ENCODE measurements at regions not wholly inside any gene's neighbourhood (a gene's known extent, or its start where the extent isn't known, plus 50 kb on each side); places are given as distances from the start of the nearest gene placed in this dataset.
"Not testable (repeated sequence)": the region's sequence is repeated elsewhere in the genome, so short reads cannot be mapped to it uniquely, and the experiment has no call there.

DNA sequence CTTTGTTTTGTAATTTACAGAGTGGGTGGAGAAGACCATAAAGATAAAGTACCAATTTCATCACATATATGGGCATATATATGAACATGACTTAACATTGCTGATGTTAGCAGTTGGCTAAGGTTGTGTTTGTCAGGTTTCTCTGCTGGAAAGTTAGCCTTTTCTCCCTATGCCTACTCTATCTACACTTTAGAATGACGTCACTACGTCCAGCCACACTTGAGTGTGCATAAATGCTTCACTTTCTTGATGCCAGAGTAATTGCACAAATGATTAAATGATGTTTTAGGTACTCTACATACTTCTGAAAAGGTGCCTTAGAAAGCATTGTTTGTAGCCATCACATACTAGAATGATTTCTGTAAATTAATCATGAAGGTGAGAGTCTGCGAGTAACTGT, 759.2 kb upstream of the MGAT4C start:
- ATAC-seq: no peak
- intact Hi-C loops (cut with DNase I, micrococcal nuclease): no loop called here
- no peak for DNase-seq

DNA sequence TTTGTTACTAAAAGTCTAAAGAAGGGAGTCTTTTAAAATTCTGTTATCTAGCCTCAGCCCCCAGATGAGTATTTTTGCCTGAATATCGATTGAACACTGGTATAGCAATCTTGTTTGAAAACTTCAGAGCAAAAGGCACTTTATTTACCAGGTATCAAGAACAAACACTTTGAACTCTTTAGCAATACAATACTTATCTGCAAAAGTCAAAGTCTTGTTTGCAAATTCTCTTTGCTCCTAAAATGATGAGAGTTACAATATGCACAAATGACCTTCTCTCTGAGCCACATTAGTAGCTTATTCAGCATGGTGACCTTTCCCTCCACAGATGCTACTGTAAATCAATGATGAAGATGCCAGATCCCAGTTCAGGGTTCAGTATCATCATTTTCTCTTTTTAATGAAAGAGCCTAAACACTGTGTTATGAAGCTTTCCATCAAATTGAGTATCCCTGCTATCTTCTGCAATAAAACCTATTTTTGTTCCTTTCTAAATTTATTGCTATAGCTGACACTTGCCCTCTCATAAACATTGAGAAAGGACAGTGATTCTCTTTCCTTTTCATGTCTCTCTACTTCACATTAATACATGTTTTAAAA, 752.7 kb upstream of the MGAT4C start:
- ATAC-seq: no peak

DNA sequence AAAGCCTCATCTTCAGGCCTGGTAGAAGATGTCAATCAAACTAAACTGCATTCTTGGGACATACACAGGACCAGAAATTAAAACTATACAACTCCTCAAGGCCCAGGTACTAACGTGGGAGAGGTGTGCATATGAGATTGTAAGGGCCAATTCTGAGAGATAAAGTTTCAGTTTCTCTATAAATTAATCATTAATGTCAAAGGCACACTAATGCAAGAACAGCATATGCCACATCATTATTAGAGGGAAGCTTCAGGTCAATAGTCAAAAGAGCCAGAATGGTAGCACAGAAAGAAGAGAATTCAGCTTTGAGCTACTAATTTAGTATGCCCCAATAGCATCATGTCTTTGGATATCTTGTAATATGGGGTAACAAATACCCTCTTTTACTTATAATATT, 744.9 kb upstream of the MGAT4C start:
- intact Hi-C loops (cut with DNase I, micrococcal nuclease): no loop called here
- DNase-seq (no peak), ATAC-seq (no peak)

More for the DNA sequence above, 752.7 kb upstream of the MGAT4C start:
- DNase-seq: no peak
- intact Hi-C loops (cut with DNase I, micrococcal nuclease): no loop called here

DNA sequence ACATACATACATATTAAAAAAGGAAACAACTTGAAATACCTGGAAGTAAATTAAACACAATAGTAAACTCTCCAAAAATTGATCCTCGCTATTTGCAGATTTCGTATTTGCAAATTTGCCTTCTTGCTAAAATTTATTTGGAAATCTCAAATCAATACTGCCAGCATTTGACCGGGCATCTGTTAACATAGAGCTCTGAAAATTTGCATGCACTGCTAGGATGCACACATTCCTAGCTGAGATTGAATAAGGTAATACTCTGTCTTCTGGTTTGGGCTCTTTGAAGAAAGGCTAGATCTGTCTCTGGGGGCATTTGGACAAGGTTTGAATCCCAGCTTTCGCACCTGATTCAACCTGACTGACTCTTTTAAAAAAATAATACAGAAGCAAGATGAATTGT, 729.1 kb upstream of the MGAT4C start:
- intact Hi-C loops (cut with DNase I, micrococcal nuclease): no loop called here
- ATAC-seq (no peak), DNase-seq (no peak)

DNA sequence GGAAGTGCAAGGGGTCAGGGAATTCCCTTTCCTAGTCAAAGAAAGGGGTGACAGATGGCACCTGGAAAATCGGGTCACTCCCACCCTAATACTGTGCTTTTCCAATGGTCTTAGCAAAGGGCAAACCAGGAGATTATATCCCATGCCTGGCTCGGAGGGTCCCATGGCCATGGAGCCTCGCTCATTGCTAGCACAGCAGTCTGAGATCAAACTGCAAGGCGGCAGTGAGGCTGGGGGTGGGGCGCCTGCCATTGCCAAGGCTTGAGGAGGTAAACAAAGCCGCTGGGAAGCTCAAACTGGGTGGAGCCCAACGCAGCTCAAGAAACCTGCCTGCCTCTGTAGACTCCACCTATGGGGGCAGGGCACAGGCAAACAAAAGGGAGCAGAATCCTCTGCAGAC, 714.4 kb upstream of the MGAT4C start:
- intact Hi-C loops (cut with DNase I, micrococcal nuclease); DNase-seq; ATAC-seq: not testable (repeated sequence)

DNA sequence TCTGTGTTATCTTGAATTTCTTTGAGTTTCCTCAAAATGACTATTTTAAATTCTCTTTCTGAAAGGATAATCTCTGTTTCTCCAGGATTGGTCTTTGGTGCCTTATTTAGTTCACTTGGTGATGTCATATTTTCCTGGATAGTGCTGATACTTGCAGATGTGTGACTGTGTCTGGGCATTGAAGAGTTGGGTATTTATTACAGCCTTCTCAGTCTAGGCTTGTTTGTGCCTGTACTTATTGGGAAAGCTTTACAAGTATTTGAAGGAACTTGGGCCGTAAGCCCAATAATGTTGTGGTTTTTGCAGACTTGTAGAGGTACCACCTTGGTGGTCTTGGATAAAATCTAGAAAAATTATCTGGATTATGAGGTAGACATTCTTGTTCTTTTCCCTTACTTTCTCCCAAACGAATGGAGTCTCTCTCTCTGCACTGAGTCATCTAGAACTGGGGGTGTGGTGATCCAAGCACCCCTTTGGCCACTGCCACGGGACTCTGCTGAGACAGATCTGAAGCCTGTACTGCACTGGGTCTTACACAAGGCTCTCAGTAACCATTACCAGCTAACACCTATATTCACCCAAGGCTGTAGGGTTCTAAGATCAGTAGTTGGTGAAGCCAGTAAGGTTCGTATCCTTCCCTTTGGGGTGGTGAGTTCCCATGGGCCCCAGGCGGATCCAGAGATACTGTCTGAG, 703.7 kb upstream of the MGAT4C start:
- DNase-seq: no peak
- no peak for ATAC-seq
- intact Hi-C loops (cut with DNase I, micrococcal nuclease): no loop called here

DNA sequence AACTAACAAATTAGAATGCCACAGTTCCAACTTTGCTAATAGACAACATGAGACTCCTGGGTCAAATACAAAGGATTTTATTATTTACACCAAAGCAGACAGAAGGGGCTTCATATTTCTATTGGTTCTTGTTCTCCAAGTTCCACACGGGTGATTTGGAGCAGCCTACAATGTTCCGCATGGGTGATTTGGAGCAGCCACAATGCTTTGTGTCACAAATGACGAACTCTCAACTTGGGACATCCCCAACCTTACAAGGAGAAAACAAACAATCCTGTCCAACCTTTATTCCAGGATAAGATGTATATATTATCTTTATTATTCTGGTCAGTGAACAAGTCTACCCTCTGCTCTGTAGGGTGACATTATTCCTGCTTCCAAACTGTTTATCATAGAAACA, 694.3 kb upstream of the MGAT4C start:
- DNase-seq (no peak), ATAC-seq (no peak)
- intact Hi-C loops (cut with DNase I, micrococcal nuclease): no loop called here

DNA sequence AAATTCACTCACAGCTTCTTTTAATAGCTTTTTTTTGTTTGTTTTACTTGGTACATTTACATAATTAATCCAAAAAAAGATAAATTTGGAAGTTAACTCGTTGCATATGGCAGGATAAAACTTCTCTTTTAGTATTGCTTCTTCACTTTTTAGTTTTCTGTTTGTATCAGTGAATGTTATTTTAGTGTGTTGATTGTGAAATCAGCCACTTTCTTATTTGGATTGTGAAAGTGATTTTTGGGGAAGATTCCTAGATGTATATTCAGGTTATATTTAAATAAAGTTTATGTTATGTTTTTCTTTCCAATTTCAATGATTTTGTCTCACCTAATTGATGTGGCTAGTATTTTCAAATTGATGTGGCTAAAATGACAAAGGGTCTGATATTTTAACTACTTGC, 693.9 kb upstream of the MGAT4C start:
- ATAC-seq (no peak), DNase-seq (no peak)
- intact Hi-C loops (cut with DNase I, micrococcal nuclease): no loop called here

DNA sequence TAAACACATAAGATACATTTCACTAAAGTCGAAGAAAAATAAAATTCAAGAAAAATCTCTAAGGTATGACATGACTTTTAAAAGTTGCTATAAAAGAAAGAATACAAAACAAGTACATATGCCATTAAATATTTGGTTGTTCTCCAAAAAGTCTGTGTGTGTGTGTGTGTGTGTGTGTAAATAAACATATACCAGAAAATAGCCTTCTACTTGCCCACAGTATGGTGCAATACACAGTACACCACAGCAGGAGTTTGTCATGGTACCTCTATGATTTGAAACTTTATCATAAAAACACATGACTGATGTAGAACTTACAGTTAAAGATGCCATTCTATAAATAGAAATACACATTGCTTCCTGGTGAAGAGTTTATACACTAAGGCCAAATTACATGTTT, 692.7 kb upstream of the MGAT4C start:
- intact Hi-C loops (cut with DNase I, micrococcal nuclease): no loop called here
- no peak for ATAC-seq
- no peak for DNase-seq

DNA sequence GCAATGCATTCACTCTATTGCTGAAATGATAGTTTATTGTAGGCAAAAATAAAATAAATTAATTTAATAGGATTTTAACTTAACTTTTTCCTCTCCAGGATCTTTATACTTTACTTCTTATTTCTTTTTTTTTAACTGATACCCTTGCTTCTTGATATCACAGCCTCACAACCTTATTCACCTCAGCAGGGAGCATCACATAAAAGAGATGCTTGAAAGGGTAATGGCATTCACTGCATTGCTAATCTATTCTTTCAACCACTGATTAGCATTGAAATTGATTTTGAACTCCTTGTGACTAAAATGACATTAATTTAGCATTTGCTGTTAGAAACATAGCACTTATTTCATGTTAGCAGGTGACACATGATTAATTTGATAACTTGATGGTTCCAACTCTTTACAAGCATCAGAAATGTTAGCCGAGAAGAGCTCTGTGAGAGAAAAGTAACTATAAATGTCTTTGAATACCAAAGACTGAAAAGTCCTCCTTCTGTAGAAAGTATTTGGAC, 689.5 kb upstream of the MGAT4C start:
- intact Hi-C loops (cut with DNase I, micrococcal nuclease): no loop called here
- ATAC-seq (no peak), DNase-seq (no peak)

DNA sequence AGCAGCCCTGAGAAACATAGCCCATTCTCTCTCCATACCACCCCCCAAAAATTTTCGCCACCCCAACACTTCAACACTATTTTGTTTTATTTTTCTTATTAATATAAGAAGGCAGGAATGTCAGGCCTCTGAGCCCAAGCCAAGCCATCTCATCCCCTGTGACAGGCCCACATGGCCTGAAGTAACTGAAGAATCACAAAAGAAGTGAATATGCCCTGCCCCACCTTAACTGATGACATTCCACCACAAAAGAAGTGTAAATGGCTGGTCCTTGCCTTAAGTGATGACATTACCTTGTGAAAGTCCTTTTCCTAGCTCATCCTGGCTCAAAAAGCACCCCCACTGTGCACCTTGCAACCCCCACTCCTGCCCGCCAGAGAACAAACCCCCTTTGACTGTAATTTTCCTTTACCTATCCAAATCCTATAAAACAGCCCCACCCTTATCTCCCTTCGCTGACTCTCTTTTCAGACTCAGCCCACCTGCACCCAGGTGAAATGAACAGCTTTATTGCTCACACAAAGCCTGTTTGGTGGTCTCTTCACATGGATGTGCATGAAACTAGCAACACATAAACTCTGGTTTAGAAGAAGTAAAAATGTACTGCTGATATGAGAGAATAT, 688.1 kb upstream of the MGAT4C start:
- ATAC-seq; DNase-seq; intact Hi-C loops (cut with DNase I, micrococcal nuclease): not testable (repeated sequence)

DNA sequence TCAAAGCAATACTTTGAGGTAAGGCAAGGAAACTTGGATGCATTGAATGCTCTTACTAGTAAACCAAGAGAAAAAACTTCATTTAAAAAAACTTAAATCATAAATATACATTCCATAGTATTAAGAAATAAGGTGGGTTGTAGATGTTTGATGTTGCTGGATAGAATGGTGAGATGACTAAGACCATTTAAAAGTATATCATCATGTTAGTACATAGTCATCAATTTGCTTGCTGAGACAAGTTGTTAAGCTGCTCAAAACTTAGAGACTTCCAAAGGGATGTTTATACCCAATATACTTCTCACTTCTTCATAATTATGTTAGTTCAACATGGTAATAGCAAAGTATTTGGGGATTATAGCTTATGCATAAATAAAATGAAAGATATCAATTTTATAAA, 675.5 kb upstream of the MGAT4C start:
- DNase-seq: no peak
- no peak for ATAC-seq
- intact Hi-C loops (cut with DNase I, micrococcal nuclease): no loop called here

DNA sequence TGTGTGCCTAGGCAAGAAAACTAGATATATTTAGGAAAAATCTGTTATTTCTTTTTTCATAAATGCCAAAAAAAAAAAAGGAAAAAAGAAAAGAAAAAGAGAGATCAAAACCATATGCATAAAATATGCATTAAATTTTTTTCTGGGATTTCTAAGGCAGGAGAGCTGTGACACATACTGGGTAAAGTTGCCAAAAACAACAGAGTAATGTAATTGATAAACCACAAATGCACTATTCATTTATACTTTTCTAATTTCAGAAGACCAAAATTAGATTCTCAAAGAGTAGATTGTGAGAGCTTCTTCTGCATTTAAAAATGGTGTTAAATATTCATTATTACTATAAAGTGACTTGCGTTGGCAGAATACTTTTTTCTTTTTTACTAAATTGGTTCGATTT, 673.8 kb upstream of the MGAT4C start:
- ATAC-seq (no peak), DNase-seq (no peak)
- intact Hi-C loops (cut with DNase I, micrococcal nuclease): no loop called here

DNA sequence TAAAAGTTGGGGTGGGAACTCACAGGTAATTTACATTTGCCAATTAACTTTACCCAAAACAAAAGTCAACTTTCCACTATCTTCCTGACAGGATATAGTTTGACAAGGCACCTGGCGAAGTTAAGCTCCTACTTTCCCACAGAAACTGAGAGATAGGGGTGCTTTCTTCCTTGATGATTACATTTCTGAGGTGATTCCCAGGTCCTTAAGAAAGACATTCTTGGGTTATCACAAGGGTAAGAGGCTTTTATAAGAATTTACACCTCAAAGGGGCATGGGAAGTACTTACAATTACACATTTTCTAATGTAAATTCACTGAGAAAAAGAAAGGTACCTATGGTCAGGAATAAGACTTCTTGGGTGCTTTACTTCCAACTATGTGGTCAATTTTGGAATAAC, 660.9 kb upstream of the MGAT4C start:
- ATAC-seq (no peak), DNase-seq (no peak)
- intact Hi-C loops (cut with DNase I, micrococcal nuclease): no loop called here

DNA sequence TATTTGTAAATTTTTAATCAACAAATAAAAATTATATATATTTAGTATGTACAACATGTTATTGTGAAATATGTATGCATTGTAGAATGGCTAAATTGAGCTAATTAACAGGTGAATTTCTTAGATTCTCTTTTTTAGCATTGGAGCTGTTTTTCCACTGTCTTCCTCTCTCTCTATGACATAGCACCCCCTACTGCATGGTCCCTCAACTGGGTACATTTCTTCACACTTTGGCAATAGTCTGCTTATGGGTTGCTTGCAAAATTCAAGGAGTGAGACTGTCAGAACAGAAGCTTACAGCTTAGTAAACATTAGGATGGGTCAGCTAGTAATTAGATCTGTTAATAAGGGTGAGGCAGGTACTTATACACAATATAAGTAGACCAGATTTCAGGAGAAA, 658.5 kb upstream of the MGAT4C start:
- intact Hi-C loops (cut with DNase I, micrococcal nuclease): no loop called here
- no peak for ATAC-seq
- no peak for DNase-seq

DNA sequence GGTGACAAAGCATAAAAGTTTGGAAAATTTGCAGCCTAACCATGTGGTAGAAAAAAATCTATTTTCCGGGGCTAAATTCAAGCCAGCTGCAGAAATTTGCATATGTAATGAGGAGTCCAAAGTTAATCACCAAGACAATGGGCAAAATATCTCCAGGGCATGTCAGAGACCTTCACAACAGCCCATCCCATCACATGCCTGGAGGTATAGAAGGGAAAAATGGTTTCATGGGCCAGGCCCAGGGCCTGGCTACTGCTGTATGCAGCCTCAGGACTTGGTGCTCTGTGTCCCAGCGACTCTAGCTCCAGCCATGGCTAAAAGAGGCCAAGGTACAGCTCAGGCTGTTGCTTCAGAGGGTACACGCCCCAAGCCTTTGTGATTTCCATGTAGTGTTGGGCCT, 655.8 kb upstream of the MGAT4C start:
- DNase-seq (no peak), ATAC-seq (no peak)
- intact Hi-C loops (cut with DNase I, micrococcal nuclease): no loop called here

DNA sequence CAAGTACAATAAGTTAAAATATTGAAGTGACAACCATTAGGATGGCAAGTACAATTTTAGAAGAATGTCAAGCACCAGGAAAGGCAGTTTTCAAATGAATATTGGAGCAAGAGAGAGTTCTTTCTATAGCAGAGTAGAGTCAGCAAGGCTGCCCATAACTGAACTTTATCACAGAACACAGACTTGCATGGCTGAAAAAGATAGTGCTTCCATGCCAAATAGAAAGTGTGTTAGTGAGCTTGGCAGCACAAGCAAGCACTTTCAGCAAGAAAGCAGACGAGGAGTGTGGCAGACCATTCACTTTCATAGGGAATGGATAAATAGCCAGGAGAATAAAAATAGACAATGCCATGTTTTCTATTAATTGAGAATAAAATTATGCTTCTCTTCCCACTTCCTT, 647.0 kb upstream of the MGAT4C start:
- DNase-seq (no peak), ATAC-seq (no peak)
- intact Hi-C loops (cut with DNase I, micrococcal nuclease): no loop called here

DNA sequence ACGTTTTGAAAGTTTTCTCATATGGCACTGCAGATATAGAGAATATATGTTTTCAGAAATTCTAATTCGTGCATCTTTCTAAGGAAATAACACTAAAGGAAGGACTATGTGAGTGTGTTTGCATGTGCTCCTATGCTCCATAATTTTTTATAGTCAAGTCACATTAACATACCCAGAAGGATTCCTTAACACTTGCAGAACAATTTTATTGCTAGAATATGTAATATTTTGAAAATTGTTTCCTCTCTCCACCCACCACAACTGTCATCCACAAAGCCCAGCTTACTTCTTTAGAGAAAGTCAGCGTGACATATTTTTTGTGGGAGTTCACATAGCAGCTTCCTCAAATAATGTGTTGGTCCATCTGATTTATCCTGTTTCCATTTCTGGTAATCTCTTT, 604.6 kb upstream of the MGAT4C start:
- intact Hi-C loops (cut with DNase I, micrococcal nuclease): no loop called here
- ATAC-seq (no peak), DNase-seq (no peak)

DNA sequence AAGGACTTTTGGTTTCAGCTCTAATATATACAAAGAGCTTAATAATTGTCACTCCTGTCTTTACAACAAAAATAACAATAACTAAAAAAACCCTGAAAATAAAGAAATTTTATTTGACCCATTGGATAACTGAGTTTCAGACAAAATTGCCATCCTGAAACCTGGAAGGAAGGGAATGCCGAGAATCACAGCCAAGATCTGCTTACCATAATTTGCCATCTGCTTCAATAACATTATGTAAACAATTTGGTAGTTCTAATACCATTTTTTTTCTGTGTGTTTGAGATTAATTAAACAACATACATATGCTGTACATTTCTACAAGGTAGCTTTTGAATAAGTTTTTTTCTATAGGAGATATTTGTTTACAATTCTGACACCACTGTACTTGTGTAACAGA, 596.3 kb upstream of the MGAT4C start:
- DNase-seq (no peak), ATAC-seq (no peak)
- intact Hi-C loops (cut with DNase I, micrococcal nuclease): no loop called here

DNA sequence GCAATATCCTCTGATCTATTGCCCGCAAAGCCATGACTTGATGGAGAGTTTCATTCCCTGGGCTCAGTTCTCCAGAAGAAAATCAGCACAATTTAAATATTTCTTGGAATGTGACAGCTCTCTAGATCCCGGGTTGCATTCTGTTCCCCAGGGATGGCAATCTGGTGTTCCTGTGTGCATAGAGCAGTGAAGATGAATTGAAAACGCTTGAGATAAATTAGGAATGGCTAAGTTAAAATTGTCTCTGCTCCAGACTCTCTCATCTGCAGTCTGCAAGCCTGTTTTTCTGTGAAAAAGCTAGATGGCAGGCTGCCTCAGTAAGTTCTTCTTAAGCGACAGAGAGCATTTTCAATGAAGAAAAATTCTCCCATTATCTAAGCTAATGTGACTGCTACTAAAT, 582.5 kb upstream of the MGAT4C start:
- intact Hi-C loops (cut with DNase I, micrococcal nuclease): no loop called here
- no peak for DNase-seq
- no peak for ATAC-seq

DNA sequence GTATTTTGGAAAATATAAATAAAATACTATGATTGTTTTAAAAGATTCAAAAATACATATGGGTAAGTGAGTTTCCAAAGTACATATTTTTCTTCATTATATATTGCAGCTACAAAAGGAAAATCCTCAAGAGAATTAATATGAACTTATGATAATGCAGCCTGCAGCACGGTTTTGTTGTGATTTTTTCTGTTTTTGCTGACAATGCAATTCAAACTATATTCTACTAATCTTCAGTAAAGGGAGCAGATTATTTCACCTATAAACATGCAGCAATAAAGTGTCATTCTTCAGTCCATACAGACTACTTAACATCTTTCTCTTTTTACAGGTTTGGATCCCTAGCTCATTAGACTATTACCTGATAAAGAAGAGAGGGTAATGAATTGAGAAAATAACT, 582.1 kb upstream of the MGAT4C start:
- no peak for DNase-seq
- ATAC-seq: no peak
- intact Hi-C loops (cut with DNase I, micrococcal nuclease): no loop called here

All from left colon (tissue), 2 donors.